ENCODE measurements at regions not wholly inside any gene's neighbourhood (a gene's known extent, or its start where the extent isn't known, plus 50 kb on each side); places are given as distances from the start of the nearest gene placed in this dataset.

GRCh38 chr12:38465020-38465419 is 148.4 kb downstream of the ALG10B start (continued):
- no peak for TF ChIP-seq THRA (IDR thresholded peaks at IDR 0.05)

- no peaks in the 10 kb centered on the region for H3K79me2 ChIP-seq (ENCODE audit: control insufficient read depth, insufficient read depth, low read length)
- H3K4me1 ChIP-seq (replicated peaks in 1 of 2; ENCODE audit: control insufficient read depth in 2 of 2, insufficient read depth in 2 of 2, low read length in 2 of 2) = no peaks in the 10 kb centered on the region
- ChIA-PET CTCF (ENCODE audit: low intra/inter-chr PET ratio) (no interaction called here), POLR2A (no interaction called here)
- H3K9ac ChIP-seq (ENCODE audit: insufficient read depth in 1 of 2, low read depth in 2 of 2, low read length in 2 of 2) = no peak overlapping the region
- ATAC-seq = no peak
- H3K36me3 ChIP-seq (ENCODE audit: control insufficient read depth, insufficient read depth, low read length) = no peaks in the 10 kb centered on the region
- H3K9me1 ChIP-seq (ENCODE audit: control insufficient read depth, insufficient read depth, low read length) = no peaks in the 10 kb centered on the region
- TF ChIP-seq LEF1 (IDR thresholded peaks at IDR 0.05) (no peak), SREBF2 (CRISPR knock-in tag; IDR thresholded peaks at IDR 0.05) (no peak), IFI16 (CRISPR knock-in tag; IDR thresholded peaks at IDR 0.05) (no peak)
- no peak for FAIRE-seq
- in situ Hi-C loops (cut with MboI) = no loop called here
- no peak for DNase-seq (ENCODE audit: extremely low read depth in 1 of 4, low spot score in 3 of 4)
- no peaks in the 10 kb centered on the region; the same call in 1 of the 2 replicates for H3K9me3 ChIP-seq (replicated peaks; ENCODE audit: control insufficient read depth, insufficient read depth, low read depth, low read length)
- intact Hi-C loops (cut with micrococcal nuclease) = no loop called here
- H3K27ac ChIP-seq (ENCODE audit: extremely low read depth, low read depth, low read length) = no peak overlapping the region
- H3K27me3 ChIP-seq (ENCODE audit: control insufficient read depth in 2 of 2, insufficient read depth in 2 of 2, low read length in 2 of 2) = no peaks in the 10 kb centered on the region
- no peak overlapping the region for H3K4me3 ChIP-seq
- no peak overlapping the region for H3K4me2 ChIP-seq (ENCODE audit: insufficient read depth, low read length)
- no peak overlapping the region for H2AFZ ChIP-seq (ENCODE audit: low read depth, low read length)
- 0% methylated on average over 7 of the region's 7 CpGs for WGBS (ENCODE audit: insufficient coverage, low coverage, missing lambda C conversion rate)
- no TSS peak for BruUV-seq (replicated peaks)
- no peaks in the 10 kb centered on the region for H4K20me1 ChIP-seq (replicated peaks; ENCODE audit: control insufficient read depth, insufficient read depth, low read length)
Observed at GRCh38 chr12:38469715-38470114, 153.1 kb downstream of the ALG10B start.
